ENCODE measurements at regions not wholly inside any gene's neighbourhood (a gene's known extent, or its start where the extent isn't known, plus 50 kb on each side); places are given as distances from the start of the nearest gene placed in this dataset.
"Not testable (repeated sequence)": the region's sequence is repeated elsewhere in the genome, so short reads cannot be mapped to it uniquely, and the experiment has no call there.

GRCh38 chr4:57971261-57971660 lies 861.1 kb upstream of the IGFBP7 start:
- Histone ChIP-seq H3K27me3 (ENCODE audit: control insufficient read depth, insufficient read depth, low read length) (no peaks in the 10 kb centered on the region), H3K9me3 (ENCODE audit: control insufficient read depth, insufficient read depth, low read depth, low read length) (no peaks in the 10 kb centered on the region), H3K4me1 (ENCODE audit: control insufficient read depth, insufficient read depth, low read length) (no peaks in the 10 kb centered on the region), H3K27ac (ENCODE audit: low read length) (no peak overlapping the region), H3K4me3 (ENCODE audit: low read depth in 2 of 2, low read length in 2 of 2) (no peak overlapping the region), H3K36me3 (ENCODE audit: control insufficient read depth, insufficient read depth, low read length) (no peaks in the 10 kb centered on the region)
- BruUV-seq (replicated peaks), result no TSS peak
- TF ChIP-seq SIN3A (IDR thresholded peaks at IDR 0.05; ENCODE audit: borderline replicate concordance, insufficient read depth, low read depth, low read length) (no peak), TCF7L2 (IDR thresholded peaks at IDR 0.05; ENCODE audit: low read depth, low read length) (no peak), REST (IDR thresholded peaks at IDR 0.05; ENCODE audit: insufficient read depth in 1 of 2, low read depth in 2 of 2, low read length in 1 of 2) (no peak), POLR2AphosphoS5 (IDR thresholded peaks at IDR 0.05; ENCODE audit: low read depth, low read length) (no peak), CTCF (IDR thresholded peaks at IDR 0.05) (no peak)
- in situ Hi-C loops (cut with HindIII; ENCODE audit: low pct_unique_long_range_greater_than_20kb, low sequenced_read_pairs) (no loop called here), intact Hi-C loops (cut with micrococcal nuclease; ENCODE audit: unreplicated experiment) (no loop called here)
- POLR2A ChIA-PET, result no interaction called here
- CTCF ChIA-PET, result no interaction called here
- ATAC-seq (no peak), DNase-seq (ENCODE audit: low read depth, low spot score) (no peak)

GRCh38 chr4:57966987-57967760 lies 857.0 kb upstream of the IGFBP7 start:
- H3K27ac ChIP-seq (ENCODE audit: low read length), result no peak overlapping the region
- ChIA-PET CTCF (no interaction called here), POLR2A (no interaction called here)
- intact Hi-C loops (cut with micrococcal nuclease; ENCODE audit: unreplicated experiment), result no loop called here
- H3K36me3 ChIP-seq (ENCODE audit: control insufficient read depth, insufficient read depth, low read length), result no peaks in the 10 kb centered on the region
- no peaks in the 10 kb centered on the region for H3K4me1 ChIP-seq (ENCODE audit: control insufficient read depth, insufficient read depth, low read length)
- no TSS peak for BruUV-seq (replicated peaks)
- H3K27me3 ChIP-seq (ENCODE audit: control insufficient read depth, insufficient read depth, low read length), result no peaks in the 10 kb centered on the region
- in situ Hi-C loops (cut with HindIII; ENCODE audit: low pct_unique_long_range_greater_than_20kb, low sequenced_read_pairs), result no loop called here
- ATAC-seq (no peak), DNase-seq (ENCODE audit: low read depth, low spot score) (no peak)
- H3K4me3 ChIP-seq (ENCODE audit: low read depth in 2 of 2, low read length in 2 of 2), result no peak overlapping the region
- no peaks in the 10 kb centered on the region for H3K9me3 ChIP-seq (ENCODE audit: control insufficient read depth, insufficient read depth, low read depth, low read length)
- no peak for TF ChIP-seq TCF7L2 (IDR thresholded peaks at IDR 0.05; ENCODE audit: low read depth, low read length)
- TF ChIP-seq REST (IDR thresholded peaks at IDR 0.05; ENCODE audit: insufficient read depth in 1 of 2, low read depth in 2 of 2, low read length in 1 of 2), result no peak
- no peak for TF ChIP-seq POLR2AphosphoS5 (IDR thresholded peaks at IDR 0.05; ENCODE audit: low read depth, low read length)
- no peak for TF ChIP-seq CTCF (IDR thresholded peaks at IDR 0.05)
- TF ChIP-seq SIN3A (IDR thresholded peaks at IDR 0.05; ENCODE audit: borderline replicate concordance, insufficient read depth, low read depth, low read length), result no peak

- ATAC-seq; H3K9me3 ChIP-seq (ENCODE audit: control insufficient read depth, insufficient read depth, low read depth, low read length); in situ Hi-C loops (cut with HindIII; ENCODE audit: low pct_unique_long_range_greater_than_20kb, low sequenced_read_pairs); H3K27me3 ChIP-seq (ENCODE audit: control insufficient read depth, insufficient read depth, low read length); CTCF ChIA-PET; BruUV-seq (replicated peaks); H3K4me3 ChIP-seq (ENCODE audit: low read depth in 2 of 2, low read length in 2 of 2); H3K4me1 ChIP-seq (ENCODE audit: control insufficient read depth, insufficient read depth, low read length); DNase-seq (ENCODE audit: low read depth, low spot score); H3K27ac ChIP-seq (ENCODE audit: low read length); intact Hi-C loops (cut with micrococcal nuclease; ENCODE audit: unreplicated experiment); H3K36me3 ChIP-seq (ENCODE audit: control insufficient read depth, insufficient read depth, low read length); POLR2A ChIA-PET: not testable (repeated sequence)
Measured at GRCh38 chr4:57965431-57965830, 855.2 kb upstream of the IGFBP7 start.
